GM12892 (cell line): ENCODE measurements at regions not wholly inside any gene's neighbourhood (a gene's known extent, or its start where the extent isn't known, plus 50 kb on each side); places are given as distances from the start of the nearest gene placed in this dataset.

Experiments
- DNase-seq: peaks from one replicate; pipeline ENCODE4 v3.0.0; 2011; ENCODE audit not compliant: insufficient read length
- FAIRE-seq: peaks from 2 replicates; lab custom pipeline; 2011; peaks lifted over from hg19 to GRCh38; lab: Jason Lieb, UNC
- POLR2A ChIP-seq: IDR thresholded peaks from 2 replicates; pipeline ENCODE4 v1.6.1; 2011; ENCODE audit warnings: low read depth, low read length, control low read depth
- POLR2AphosphoS5 ChIP-seq: IDR thresholded peaks from 2 replicates; pipeline ENCODE4 v1.6.1; 2011; ENCODE audit warnings: low read depth, low read length, control low read depth
- TAF1 ChIP-seq: IDR thresholded peaks from 2 replicates; pipeline ENCODE4 v1.6.1; 2011; ENCODE audit warnings: low read depth, mild to moderate bottlenecking, control low read depth, low read length, borderline replicate concordance

DNA sequence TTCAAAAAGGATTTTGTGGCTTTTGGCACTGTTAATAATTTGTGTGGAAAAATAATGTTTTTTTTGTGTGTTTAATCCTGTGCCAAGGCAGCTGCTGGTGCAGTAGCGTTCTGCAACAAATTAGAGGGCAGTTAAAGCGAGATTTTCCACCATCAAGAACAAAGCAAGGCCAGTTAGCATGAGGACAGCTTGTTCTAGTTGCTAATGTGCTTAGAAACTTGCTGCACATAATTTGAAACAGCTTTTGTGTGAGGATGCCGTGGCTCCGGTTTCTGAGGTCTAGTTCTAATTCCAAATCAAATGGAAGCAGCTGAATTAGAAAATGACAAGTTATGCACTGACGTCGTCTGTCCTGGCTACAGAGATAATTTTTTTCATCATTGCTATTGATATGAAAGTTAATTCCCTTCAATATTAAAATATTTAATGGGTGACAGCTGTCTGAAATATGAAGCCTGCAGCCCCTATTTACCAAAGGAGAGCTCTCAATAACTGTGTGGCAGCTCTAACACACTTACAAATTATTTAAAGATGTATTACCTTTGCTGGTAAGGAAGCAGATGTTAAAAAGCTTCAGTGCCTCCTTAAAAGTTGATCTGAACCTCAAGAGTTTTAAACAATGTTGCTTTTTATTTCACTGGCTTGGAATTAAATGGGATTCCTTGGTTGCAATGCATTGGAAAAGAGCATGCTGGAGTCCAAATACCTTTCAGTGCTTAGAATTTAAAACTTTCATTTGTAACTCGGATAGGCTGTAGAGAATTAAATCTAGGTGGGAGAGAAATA is 128.6 kb downstream of the SPATA31D1 start:
- DNase-seq (no peak), FAIRE-seq (no peak)
- TF ChIP-seq POLR2A: no peak
- no peak for TF ChIP-seq POLR2AphosphoS5
- no peak for TF ChIP-seq TAF1

DNA sequence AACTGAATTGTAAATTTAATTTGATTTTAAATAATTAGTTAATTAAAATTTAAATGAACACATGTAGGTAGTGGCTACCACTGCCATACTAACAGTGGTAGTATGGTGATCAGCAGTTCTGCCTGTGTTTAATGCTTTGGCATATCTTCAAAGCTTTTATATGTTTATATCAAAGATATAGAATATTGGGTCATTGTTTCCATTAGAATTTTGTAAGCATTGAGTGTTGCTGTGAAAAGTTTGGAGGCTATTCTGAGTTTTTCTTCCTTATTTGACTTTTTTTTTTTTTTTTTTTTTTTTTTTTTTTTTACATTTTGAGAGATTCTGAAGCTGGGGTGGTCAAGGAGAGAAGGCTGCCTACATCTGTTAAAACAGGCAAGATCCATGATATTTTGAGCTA is 134.2 kb downstream of the SPATA31D1 start:
- DNase-seq: no peak
- TF ChIP-seq POLR2A: no peak
- no peak for FAIRE-seq

DNA sequence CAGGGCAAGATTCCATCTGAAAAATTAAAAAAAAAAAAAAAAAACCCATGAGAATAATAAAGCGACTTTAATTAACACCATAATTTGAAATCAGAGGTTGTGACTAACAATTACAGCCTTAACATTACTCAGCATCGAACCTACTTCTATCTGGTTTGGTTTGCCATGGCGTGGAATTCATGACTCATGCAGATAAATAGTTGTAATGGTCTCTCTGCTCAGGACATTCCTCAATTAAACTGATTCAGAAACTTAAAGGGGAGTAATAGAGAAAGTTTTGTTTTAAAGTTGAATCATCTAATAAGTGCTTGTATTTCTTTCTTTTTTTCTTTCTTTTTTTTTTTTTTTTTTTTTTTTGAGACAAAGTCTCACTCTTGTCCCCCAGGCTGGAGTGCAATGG is 135.5 kb downstream of the SPATA31D1 start:
- FAIRE-seq (no peak), DNase-seq (no peak)
- no peak for TF ChIP-seq TAF1
- TF ChIP-seq POLR2AphosphoS5: no peak
- no peak for TF ChIP-seq POLR2A

DNA sequence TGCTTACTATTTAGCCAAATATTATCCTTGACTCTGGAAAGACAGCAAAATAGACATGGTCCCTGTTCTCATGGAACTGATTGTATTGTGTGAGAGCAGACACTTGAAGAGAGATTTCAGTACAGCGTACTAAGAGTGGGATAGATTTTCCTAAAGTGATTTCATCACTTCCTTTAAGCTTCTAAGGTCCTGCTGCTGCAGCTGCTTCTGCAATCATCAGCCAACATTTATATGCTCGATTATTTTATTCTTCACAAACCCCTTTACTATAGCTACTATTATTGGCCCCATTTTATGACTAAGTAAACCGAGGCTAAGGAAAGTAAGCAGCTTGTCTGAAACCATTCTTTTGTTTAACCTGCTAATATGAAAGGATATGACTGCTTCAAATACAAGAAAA is 137.7 kb downstream of the SPATA31D1 start:
- TF ChIP-seq POLR2AphosphoS5: no peak
- TF ChIP-seq POLR2A: no peak
- no peak for TF ChIP-seq TAF1
- FAIRE-seq: no peak

DNA sequence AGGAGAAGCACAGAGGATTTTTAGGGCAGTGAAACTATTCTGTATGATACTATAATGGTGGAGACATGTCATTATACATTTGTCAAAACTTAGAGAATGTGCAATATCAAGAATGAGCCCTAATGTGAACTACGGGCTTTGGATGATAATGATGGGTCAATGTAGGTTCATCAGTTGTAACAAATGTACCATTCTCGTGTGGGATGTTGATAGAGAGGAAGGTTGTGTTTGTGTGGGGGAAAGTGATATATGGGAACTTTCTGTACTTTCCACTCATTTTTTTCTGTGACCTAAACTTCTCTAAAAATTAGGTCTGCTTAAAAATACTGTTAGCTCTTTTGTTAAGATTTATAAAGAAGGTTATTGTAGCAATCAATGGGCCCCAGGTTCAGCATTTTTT is 138.9 kb downstream of the SPATA31D1 start:
- FAIRE-seq (no peak), DNase-seq (no peak)
- no peak for TF ChIP-seq TAF1
- TF ChIP-seq POLR2A: no peak
- TF ChIP-seq POLR2AphosphoS5: no peak

More for the DNA sequence above, 137.7 kb downstream of the SPATA31D1 start:
- no peak for DNase-seq

DNA sequence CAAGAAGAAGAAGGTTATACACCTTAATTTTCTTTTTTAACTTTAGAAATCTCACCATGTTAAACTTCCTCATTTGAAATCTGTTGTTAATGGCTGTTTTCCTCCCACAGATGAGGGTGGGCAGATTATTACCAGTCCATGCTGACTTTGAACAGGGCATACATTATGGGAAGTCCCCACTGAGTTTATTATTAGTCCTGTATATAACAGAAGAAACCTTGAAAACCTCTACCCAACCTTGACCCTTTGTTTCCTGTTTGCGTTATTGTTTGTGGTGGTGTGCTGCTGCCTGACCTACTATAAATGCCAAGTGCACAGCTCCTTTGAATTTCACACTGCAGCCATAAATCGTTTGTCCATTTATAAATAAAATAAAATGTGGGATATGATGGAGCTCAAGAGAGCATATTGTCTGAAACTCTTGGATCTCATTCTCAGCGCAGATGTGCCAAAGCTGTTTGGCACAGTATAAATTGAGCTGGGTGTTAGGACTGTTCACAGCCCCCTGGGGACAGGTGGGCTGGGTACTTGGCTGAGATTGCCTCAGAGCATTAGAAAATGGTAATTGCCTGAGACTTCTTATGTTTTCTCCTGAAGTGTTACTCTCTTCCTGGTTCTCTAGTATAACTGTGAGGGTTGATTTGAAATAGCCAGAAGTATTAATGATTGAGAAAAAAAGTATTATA is 139.6 kb downstream of the SPATA31D1 start:
- no peak for DNase-seq
- no peak for FAIRE-seq
- TF ChIP-seq TAF1: no peak
- TF ChIP-seq POLR2A: no peak
- TF ChIP-seq POLR2AphosphoS5: no peak

DNA sequence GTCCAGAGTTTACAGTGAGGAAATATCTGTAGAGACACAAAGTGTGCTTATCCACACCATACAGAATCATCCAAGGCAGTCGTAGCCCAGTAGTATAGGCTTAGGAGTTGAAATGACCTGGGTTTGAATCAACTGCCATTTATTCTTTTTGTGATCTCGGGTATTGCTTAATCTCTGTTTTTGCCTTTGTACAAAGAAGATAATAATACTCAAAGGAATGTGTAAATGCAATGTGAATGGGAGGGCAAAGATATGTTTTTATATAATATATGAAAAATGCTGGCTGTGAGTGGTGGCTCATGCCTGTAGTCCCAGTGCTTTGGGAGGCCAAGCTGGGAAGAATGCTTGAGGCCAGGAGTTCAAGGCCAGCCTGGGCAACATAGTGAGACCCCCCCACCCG is 141.1 kb downstream of the SPATA31D1 start:
- no peak for FAIRE-seq
- TF ChIP-seq POLR2A (no peak), POLR2AphosphoS5 (no peak), TAF1 (no peak)
- DNase-seq: no peak

DNA sequence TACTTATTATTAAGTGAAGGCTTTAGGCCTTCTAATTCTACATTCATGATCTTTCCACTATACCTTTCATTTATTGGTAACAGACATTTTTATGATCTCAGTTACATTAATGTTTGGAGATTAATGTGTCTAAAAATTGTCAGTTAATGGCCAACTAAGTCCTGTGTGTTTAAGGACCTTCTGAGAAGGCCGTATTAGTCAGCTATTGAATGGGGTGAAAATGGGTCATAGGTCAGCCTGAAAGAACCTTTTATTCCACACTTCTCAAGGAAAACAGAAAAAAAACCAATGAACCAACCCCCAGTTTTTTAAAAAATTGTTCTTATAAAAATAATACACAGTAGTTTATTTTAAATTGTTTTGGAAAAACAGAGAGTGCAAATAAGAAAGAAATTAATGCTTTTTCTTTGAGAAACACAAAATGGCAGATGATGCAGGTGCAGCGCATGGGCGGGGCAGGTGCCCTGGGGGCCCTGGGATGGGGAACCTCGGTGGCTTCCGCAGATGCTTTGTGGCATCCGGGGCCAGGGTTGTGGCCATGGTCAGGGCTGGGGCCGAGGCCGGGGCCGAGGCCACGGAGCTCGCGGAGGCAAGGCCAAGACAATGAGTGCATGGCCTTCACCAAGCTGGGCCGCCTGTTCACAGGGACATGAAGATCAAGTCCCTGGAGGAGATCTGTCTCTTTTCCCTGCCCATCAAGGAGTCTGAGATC is 141.9 kb downstream of the SPATA31D1 start:
- DNase-seq (no peak), FAIRE-seq (no peak)
- TF ChIP-seq TAF1: no peak
- no peak for TF ChIP-seq POLR2AphosphoS5
- TF ChIP-seq POLR2A: no peak

DNA sequence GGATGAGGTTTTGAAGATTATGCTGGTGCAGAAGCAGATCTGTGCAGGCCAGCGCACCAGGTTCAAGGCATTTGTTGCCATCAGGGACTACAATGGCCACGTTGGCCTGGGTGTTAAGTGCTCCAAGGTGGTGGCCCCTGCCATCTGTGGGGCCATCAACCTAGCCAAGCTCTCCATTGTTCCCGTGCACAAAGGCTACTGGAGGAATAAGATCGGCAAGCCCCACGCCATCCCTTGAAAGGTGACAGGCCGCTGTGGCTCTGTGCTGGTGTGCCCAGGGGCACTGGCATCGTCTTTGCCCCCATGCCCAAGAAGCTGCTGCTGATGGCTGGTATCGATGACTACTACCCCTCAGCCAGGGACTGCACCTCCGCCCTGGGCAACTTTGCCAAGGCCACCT is 142.5 kb downstream of the SPATA31D1 start:
- DNase-seq (no peak), FAIRE-seq (no peak)
- TF ChIP-seq POLR2AphosphoS5 (no peak), TAF1 (no peak), POLR2A (no peak)

DNA sequence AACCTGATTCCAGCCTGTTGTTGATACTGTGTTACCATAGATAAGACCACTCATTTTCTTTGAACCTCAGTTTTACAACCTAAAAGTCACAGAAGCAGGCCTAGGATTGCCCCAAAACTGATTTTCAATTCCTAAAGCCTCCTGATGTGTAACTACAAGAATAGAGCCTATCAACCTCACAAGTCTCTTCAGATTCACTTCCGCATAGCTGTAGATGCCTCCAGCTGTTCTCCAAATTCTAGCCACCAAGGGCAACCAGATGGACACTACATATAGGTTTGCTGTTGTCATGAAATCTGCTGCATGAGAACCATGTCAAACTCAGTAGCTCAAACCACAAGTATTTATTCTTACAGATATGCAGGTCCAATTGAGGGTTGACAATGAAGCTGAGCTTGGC is 143.5 kb downstream of the SPATA31D1 start:
- TF ChIP-seq POLR2A: no peak
- no peak for TF ChIP-seq TAF1
- no peak for TF ChIP-seq POLR2AphosphoS5
- DNase-seq: no peak
- FAIRE-seq: no peak

DNA sequence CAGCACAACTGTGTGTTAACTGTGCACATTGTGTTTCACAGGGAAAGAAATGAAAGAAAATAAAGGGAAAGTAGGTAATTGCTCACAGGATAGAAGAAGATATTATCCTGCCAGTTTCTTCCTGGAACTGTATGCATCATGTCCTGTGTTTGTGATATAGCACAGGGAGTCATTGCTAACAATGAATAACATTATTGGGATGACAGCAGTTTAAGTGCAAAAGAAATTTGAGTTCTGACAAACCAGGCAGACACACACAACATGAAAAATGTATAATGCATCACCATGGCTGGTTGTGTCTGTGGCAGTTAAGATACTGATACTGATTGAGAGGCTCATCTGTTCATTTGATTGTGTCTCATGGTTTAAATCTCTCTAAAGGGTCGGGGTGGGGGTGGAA is 145.4 kb downstream of the SPATA31D1 start:
- TF ChIP-seq POLR2A (no peak), POLR2AphosphoS5 (no peak), TAF1 (no peak)
- FAIRE-seq (no peak), DNase-seq (no peak)
